Thyroid gland (tissue), 4 donors: ENCODE measurements at regions not wholly inside any gene's neighbourhood (a gene's known extent, or its start where the extent isn't known, plus 50 kb on each side); places are given as distances from the start of the nearest gene placed in this dataset.

ENCODE experiments used
- POLR2A ChIP-seq, 2 donors: fragments of 450-650 bp; IDR thresholded peaks; one replicate each; pipeline ENCODE4 v1.6.1; 2017; ENCODE audit warnings: antibody characterized with exemption in 2 of 2, mild to moderate bottlenecking in 2 of 2, moderate library complexity in 1 of 2
- TF ChIP-seq, protein P1 (sequence below), 6 experiments: fragments of 200-600 bp in 3 of 6; fragments of 450-650 bp in 3 of 6; sonication (generic) in 3 of 6; IDR thresholded peaks; one replicate each; pipeline ENCODE4 v1.5.1; 2016 to 2019; ENCODE audit warnings: antibody characterized with exemption in 6 of 6, mild to moderate bottlenecking in 2 of 6, inconsistent platforms in 1 of 6, moderate library complexity in 1 of 6

GRCh38 chr10:91124016-91124415 is 96.4 kb upstream of the PCGF5 start:
- TF ChIP-seq POLR2A (IDR thresholded peaks at IDR 0.05), result no peak
- TF ChIP-seq, protein P1, sequence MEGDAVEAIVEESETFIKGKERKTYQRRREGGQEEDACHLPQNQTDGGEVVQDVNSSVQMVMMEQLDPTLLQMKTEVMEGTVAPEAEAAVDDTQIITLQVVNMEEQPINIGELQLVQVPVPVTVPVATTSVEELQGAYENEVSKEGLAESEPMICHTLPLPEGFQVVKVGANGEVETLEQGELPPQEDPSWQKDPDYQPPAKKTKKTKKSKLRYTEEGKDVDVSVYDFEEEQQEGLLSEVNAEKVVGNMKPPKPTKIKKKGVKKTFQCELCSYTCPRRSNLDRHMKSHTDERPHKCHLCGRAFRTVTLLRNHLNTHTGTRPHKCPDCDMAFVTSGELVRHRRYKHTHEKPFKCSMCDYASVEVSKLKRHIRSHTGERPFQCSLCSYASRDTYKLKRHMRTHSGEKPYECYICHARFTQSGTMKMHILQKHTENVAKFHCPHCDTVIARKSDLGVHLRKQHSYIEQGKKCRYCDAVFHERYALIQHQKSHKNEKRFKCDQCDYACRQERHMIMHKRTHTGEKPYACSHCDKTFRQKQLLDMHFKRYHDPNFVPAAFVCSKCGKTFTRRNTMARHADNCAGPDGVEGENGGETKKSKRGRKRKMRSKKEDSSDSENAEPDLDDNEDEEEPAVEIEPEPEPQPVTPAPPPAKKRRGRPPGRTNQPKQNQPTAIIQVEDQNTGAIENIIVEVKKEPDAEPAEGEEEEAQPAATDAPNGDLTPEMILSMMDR (IDR thresholded peaks at IDR 0.05), result no peak
